Keratinocyte (primary cell): ENCODE measurements at regions not wholly inside any gene's neighbourhood (a gene's known extent, or its start where the extent isn't known, plus 50 kb on each side); places are given as distances from the start of the nearest gene placed in this dataset.

Source experiments
- DNase-seq: peaks from one replicate; pipeline ENCODE4 v3.0.0-alpha.2; 2011; ENCODE audit warnings: low read depth, missing footprints, low spot score
- FAIRE-seq: peaks from 2 replicates; lab custom pipeline; 2011; peaks lifted over from hg19 to GRCh38; lab: Jason Lieb, UNC
- H2AFZ ChIP-seq: 2 replicates; pipeline ENCODE4 v1.6.0; 2012; ENCODE audit warnings: low read length, control low read depth, inconsistent platforms; ENCODE audit not compliant: control insufficient read depth
- H3K27ac ChIP-seq: 2 replicates; pipeline ENCODE4 v1.5.1; 2011; ENCODE audit warnings: low read length; ENCODE audit not compliant: control insufficient read depth, insufficient read depth
- H3K27me3 ChIP-seq: 3 replicates; pipeline ENCODE4 v1.6.0; 2011; ENCODE audit warnings: low read length; ENCODE audit not compliant: control insufficient read depth, insufficient read depth; ENCODE audit errors: extremely low read depth
- H3K36me3 ChIP-seq, 2 experiments: 2 replicates in 1 of 2; 3 replicates in 1 of 2; pipeline ENCODE4 v1.5.1; 2011; ENCODE audit warnings: low read length in 2 of 2, mild to moderate bottlenecking in 1 of 2; ENCODE audit not compliant: control insufficient read depth in 2 of 2, insufficient read depth in 2 of 2; ENCODE audit errors: extremely low read depth in 1 of 2
- H3K4me1 ChIP-seq: 3 replicates; pipeline ENCODE4 v1.5.1; 2011; ENCODE audit warnings: low read length; ENCODE audit not compliant: control insufficient read depth, insufficient read depth; ENCODE audit errors: extremely low read depth
- H3K4me2 ChIP-seq: 3 replicates; pipeline ENCODE4 v1.6.0; 2011; ENCODE audit warnings: low read depth, low read length; ENCODE audit not compliant: control insufficient read depth, insufficient read depth; ENCODE audit errors: extremely low read depth
- H3K4me3 ChIP-seq, 3 experiments: fragments of 200-600 bp in 1 of 3; sonication (generic) in 1 of 3; 2 replicates in 2 of 3; 3 replicates in 1 of 3; pipeline ENCODE4 v1.5.1; 2011 to 2016; ENCODE audit warnings: low read length in 3 of 3, mild to moderate bottlenecking in 3 of 3, control low read depth in 2 of 3, inconsistent platforms in 1 of 3, low read depth in 1 of 3, mixed read lengths in 1 of 3, mixed run types in 1 of 3, moderate library complexity in 1 of 3; ENCODE audit not compliant: control insufficient read depth in 2 of 3, insufficient read depth in 2 of 3; ENCODE audit errors: extremely low read depth in 1 of 3
- H3K79me2 ChIP-seq: 2 replicates; pipeline ENCODE4 v1.6.0; 2012; ENCODE audit warnings: low read length; ENCODE audit not compliant: control insufficient read depth, insufficient read depth
- H3K9ac ChIP-seq: 3 replicates; pipeline ENCODE4 v1.6.0; 2011; ENCODE audit warnings: low read length; ENCODE audit not compliant: control insufficient read depth, insufficient read depth; ENCODE audit errors: extremely low read depth
- H3K9me1 ChIP-seq: 3 replicates; pipeline ENCODE4 v1.6.0; 2011; ENCODE audit warnings: low read length; ENCODE audit not compliant: control insufficient read depth, insufficient read depth; ENCODE audit errors: extremely low read depth
- H3K9me3 ChIP-seq: 2 replicates; pipeline ENCODE4 v1.5.1; 2012; ENCODE audit warnings: low read depth, low read length; ENCODE audit not compliant: control insufficient read depth
- H4K20me1 ChIP-seq: 3 replicates; pipeline ENCODE4 v1.6.0; 2011; ENCODE audit warnings: low read length; ENCODE audit not compliant: control insufficient read depth, insufficient read depth; ENCODE audit errors: extremely low read depth
- EZH2 ChIP-seq: IDR thresholded peaks from one replicate; pipeline ENCODE4 v1.6.1; 2012; ENCODE audit warnings: inconsistent platforms, mild to moderate bottlenecking, low read length, moderate library complexity
- dilution Hi-C: fragments of 300-500 bp; cut with MboI; formaldehyde crosslinking; loops from one replicate; pipeline ENCODE4 v1.7.0; 2020; ENCODE audit warnings: low sequenced_read_pairs; ENCODE audit not compliant: extremely low pct_ligation_motif_present
- TF ChIP-seq, protein P1 (sequence below), 3 experiments: IDR thresholded peaks in 1 of 3; conservative IDR thresholded peaks in 1 of 3; optimal IDR thresholded peaks in 1 of 3; 2 replicates in 2 of 3; 3 replicates in 1 of 3; pipeline versions ENCODE3 to v1.5.1; 2011; ENCODE audit warnings: low read length in 3 of 3, mild to moderate bottlenecking in 3 of 3, moderate library complexity in 2 of 3, control low read depth in 1 of 3, inconsistent platforms in 1 of 3; ENCODE audit not compliant: insufficient read depth in 2 of 3; ENCODE audit errors: extremely low read depth in 1 of 3

DNA sequence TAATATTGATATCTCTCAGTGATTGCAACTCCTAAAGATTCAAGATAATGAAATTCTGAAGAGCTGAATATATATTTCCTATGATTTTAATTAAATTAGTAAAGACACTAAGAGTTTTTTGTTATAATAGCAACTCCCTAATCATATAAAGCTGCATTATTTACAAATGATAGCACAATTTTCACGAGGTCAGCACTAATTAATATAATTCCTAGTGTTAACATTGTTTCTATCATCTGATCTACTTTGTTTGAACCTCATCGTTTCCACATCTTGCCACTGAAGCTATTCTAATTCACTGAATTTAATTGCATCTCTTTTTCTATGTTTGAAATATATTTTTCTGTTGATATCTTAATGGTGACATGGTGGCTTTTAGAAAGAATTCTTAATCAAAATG lies 279.1 kb upstream of the ADGRL4 start:
- dilution Hi-C loops = no loop called here
- H3K4me1 ChIP-seq = no peaks in the 10 kb centered on the region
- no peak for FAIRE-seq

DNA sequence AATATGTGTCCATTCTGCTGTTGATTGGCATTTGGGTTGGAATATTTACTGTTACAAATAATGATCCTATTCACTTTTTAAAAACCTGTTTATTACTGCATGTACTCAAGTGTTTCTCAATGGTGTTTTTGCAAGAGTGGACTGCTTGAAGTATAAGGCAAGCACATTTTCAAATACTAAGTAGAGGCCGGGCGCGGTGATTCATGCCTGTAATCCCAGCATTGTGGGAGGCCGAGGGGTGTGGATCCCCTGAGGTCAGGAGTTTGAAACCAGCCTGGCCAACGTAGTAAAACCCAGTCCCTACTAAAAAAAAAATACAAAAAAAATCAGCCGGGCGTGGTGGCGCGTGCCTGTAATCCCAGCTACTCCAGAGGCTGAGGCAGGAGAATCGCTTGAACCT lies 276.9 kb upstream of the ADGRL4 start:
- TF ChIP-seq EZH2 = no peak
- TF ChIP-seq, protein P1, sequence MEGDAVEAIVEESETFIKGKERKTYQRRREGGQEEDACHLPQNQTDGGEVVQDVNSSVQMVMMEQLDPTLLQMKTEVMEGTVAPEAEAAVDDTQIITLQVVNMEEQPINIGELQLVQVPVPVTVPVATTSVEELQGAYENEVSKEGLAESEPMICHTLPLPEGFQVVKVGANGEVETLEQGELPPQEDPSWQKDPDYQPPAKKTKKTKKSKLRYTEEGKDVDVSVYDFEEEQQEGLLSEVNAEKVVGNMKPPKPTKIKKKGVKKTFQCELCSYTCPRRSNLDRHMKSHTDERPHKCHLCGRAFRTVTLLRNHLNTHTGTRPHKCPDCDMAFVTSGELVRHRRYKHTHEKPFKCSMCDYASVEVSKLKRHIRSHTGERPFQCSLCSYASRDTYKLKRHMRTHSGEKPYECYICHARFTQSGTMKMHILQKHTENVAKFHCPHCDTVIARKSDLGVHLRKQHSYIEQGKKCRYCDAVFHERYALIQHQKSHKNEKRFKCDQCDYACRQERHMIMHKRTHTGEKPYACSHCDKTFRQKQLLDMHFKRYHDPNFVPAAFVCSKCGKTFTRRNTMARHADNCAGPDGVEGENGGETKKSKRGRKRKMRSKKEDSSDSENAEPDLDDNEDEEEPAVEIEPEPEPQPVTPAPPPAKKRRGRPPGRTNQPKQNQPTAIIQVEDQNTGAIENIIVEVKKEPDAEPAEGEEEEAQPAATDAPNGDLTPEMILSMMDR (optimal IDR thresholded peaks at IDR 0.05 in 1 of 3, IDR thresholded peaks at IDR 0.05 in 1 of 3, conservative IDR thresholded peaks at IDR 0.05 in 1 of 3; ENCODE audit: extremely low read depth in 1 of 3, insufficient read depth in 2 of 3, low read length in 3 of 3) = no peak
- H3K4me2 ChIP-seq = no peak overlapping the region
- no peaks in the 10 kb centered on the region for H3K9me1 ChIP-seq
- no peak for DNase-seq
- H3K4me3 ChIP-seq = no peak overlapping the region
- no peak overlapping the region for H3K27ac ChIP-seq
- H3K79me2 ChIP-seq = no peaks in the 10 kb centered on the region
- no peak overlapping the region for H3K9ac ChIP-seq
- dilution Hi-C loops = no loop called here
- no peaks in the 10 kb centered on the region for H4K20me1 ChIP-seq
- H3K9me3 ChIP-seq = no peaks in the 10 kb centered on the region
- no peak for FAIRE-seq
- no peaks in the 10 kb centered on the region for H3K36me3 ChIP-seq
- H3K4me1 ChIP-seq = no peaks in the 10 kb centered on the region
- H3K27me3 ChIP-seq = no peaks in the 10 kb centered on the region
- H2AFZ ChIP-seq = no peak overlapping the region

More for the DNA sequence above, 279.1 kb upstream of the ADGRL4 start:
- Histone ChIP-seq H2AFZ (no peak overlapping the region), H3K79me2 (no peaks in the 10 kb centered on the region), H3K9me3 (no peaks in the 10 kb centered on the region), H3K36me3 (no peaks in the 10 kb centered on the region), H3K27me3 (no peaks in the 10 kb centered on the region), H3K4me2 (no peak overlapping the region), H3K4me3 (no peak overlapping the region), H3K27ac (no peak overlapping the region), H3K9ac (no peak overlapping the region), H3K9me1 (no peaks in the 10 kb centered on the region), H4K20me1 (no peaks in the 10 kb centered on the region)
- no peak for DNase-seq
- TF ChIP-seq, protein P1 (optimal IDR thresholded peaks at IDR 0.05 in 1 of 3, IDR thresholded peaks at IDR 0.05 in 1 of 3, conservative IDR thresholded peaks at IDR 0.05 in 1 of 3; ENCODE audit: extremely low read depth in 1 of 3, insufficient read depth in 2 of 3, low read length in 3 of 3) = no peak
- no peak for TF ChIP-seq EZH2
